Hematopoietic multipotent progenitor cell treated with erythropoietin and hydrocortisone succinate and interleukin-3 and kit ligand, for 17 days (in vitro differentiated cells): ENCODE measurements at regions not wholly inside any gene's neighbourhood (a gene's known extent, or its start where the extent isn't known, plus 50 kb on each side); places are given as distances from the start of the nearest gene placed in this dataset.

Experiments
- DNase-seq: peaks from one replicate; pipeline ENCODE4 v3.0.0-alpha.2; 2015; ENCODE audit warnings: low spot score

- DNase-seq: no peak
These were observed 76.6 kb upstream of the NANOGP8 start for GRCh38 chr15:35161694-35162093.

GRCh38 chr15:35159170-35159569 lies 74.1 kb upstream of the NANOGP8 start:
- no peak for DNase-seq

GRCh38 chr15:35151782-35152181 lies 66.7 kb upstream of the NANOGP8 start:
- DNase-seq: no peak

GRCh38 chr15:35151381-35151780 lies 66.3 kb upstream of the NANOGP8 start:
- no peak for DNase-seq

GRCh38 chr15:35150361-35150760 lies 65.3 kb upstream of the NANOGP8 start:
- no peak for DNase-seq

GRCh38 chr15:35145336-35145735 lies 60.2 kb upstream of the NANOGP8 start:
- DNase-seq: no peak

GRCh38 chr15:35142578-35142977 lies 57.5 kb upstream of the NANOGP8 start:
- no peak for DNase-seq

GRCh38 chr15:35141743-35142471 lies 56.8 kb upstream of the NANOGP8 start:
- no peak for DNase-seq

GRCh38 chr15:35139822-35140221 lies 54.7 kb upstream of the NANOGP8 start:
- no peak for DNase-seq

GRCh38 chr15:35137190-35137574 lies 52.1 kb upstream of the NANOGP8 start:
- no peak for DNase-seq

GRCh38 chr15:35136321-35137189 lies 51.5 kb upstream of the NANOGP8 start:
- DNase-seq: no peak
